ENCODE measurements at regions not wholly inside any gene's neighbourhood (a gene's known extent, or its start where the extent isn't known, plus 50 kb on each side); places are given as distances from the start of the nearest gene placed in this dataset.

DNA sequence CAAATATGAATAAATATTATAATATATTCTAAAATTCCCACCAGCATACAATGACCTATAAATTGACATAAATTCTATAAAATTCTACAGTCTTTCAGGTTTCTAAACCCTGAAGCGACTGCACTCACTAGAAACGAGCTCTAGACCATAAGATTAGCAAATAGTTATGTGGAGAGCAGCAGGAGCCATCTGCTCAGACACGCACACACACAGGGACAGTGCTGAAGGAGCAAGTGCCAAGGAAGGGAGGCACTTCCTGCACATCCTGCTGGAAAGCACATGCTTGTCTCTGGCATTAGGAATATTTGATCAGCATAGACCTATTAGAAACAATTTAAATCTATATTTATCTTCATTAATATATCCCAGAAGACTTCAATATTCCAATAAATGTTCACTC lies 713.9 kb upstream of the CDH2 start:
- H3K4me1 ChIP-seq (ENCODE audit: low read depth, poor library complexity, severe bottlenecking): no peaks in the 10 kb centered on the region
- no peaks in the 10 kb centered on the region for H3K27me3 ChIP-seq (ENCODE audit: insufficient read depth, low read depth)
- no peak overlapping the region for H3K27ac ChIP-seq
- H4K20me1 ChIP-seq (ENCODE audit: insufficient read depth): no peaks in the 10 kb centered on the region
- no peaks in the 10 kb centered on the region for H3K79me2 ChIP-seq (ENCODE audit: insufficient read depth, low read depth)
- no peak overlapping the region for H3K9ac ChIP-seq
- no peak overlapping the region for H2AFZ ChIP-seq (ENCODE audit: low read depth)
- no peak overlapping the region for H3K4me3 ChIP-seq (IDR thresholded peaks at IDR 0.05; ENCODE audit: insufficient read depth, low read depth, low read length)
- H3K36me3 ChIP-seq (ENCODE audit: insufficient read depth): no peaks in the 10 kb centered on the region
- TF ChIP-seq, protein P1, sequence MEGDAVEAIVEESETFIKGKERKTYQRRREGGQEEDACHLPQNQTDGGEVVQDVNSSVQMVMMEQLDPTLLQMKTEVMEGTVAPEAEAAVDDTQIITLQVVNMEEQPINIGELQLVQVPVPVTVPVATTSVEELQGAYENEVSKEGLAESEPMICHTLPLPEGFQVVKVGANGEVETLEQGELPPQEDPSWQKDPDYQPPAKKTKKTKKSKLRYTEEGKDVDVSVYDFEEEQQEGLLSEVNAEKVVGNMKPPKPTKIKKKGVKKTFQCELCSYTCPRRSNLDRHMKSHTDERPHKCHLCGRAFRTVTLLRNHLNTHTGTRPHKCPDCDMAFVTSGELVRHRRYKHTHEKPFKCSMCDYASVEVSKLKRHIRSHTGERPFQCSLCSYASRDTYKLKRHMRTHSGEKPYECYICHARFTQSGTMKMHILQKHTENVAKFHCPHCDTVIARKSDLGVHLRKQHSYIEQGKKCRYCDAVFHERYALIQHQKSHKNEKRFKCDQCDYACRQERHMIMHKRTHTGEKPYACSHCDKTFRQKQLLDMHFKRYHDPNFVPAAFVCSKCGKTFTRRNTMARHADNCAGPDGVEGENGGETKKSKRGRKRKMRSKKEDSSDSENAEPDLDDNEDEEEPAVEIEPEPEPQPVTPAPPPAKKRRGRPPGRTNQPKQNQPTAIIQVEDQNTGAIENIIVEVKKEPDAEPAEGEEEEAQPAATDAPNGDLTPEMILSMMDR (conservative IDR thresholded peaks at IDR 0.05; ENCODE audit: low read depth, low read length): no peak
- H3K4me2 ChIP-seq: no peak overlapping the region

DNA sequence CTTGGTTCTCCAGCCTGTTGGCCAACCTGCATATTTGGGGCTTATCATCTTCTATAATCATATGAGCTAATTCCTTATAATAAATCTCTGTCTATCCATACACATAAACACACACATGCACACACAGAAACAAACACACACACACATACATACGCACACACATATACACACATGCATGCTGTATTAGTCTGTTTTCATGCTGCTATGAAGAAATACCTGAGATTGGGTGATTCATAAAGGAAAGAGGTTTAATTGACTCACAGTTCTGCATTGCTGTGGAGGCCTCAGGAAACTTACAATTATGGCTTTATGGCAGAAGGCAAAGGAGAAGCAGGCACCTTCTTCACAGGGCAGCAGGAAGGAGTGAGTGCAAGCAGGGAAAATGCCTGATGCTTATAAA lies 707.4 kb upstream of the CDH2 start:
- H3K9ac ChIP-seq: no peak overlapping the region
- TF ChIP-seq, protein P1 (conservative IDR thresholded peaks at IDR 0.05; ENCODE audit: low read depth, low read length): no peak
- no peaks in the 10 kb centered on the region for H3K27me3 ChIP-seq (ENCODE audit: insufficient read depth, low read depth)
- no peak overlapping the region for H3K27ac ChIP-seq
- H3K79me2 ChIP-seq (ENCODE audit: insufficient read depth, low read depth): no peaks in the 10 kb centered on the region
- no peak overlapping the region for H3K4me2 ChIP-seq
- H3K36me3 ChIP-seq (ENCODE audit: insufficient read depth): no peaks in the 10 kb centered on the region
- no peak overlapping the region for H2AFZ ChIP-seq (ENCODE audit: low read depth)
- no peaks in the 10 kb centered on the region for H4K20me1 ChIP-seq (ENCODE audit: insufficient read depth)
- no peaks in the 10 kb centered on the region for H3K4me1 ChIP-seq (ENCODE audit: low read depth, poor library complexity, severe bottlenecking)
- H3K4me3 ChIP-seq (IDR thresholded peaks at IDR 0.05; ENCODE audit: insufficient read depth, low read depth, low read length): no peak overlapping the region

- TF ChIP-seq, protein P1 (conservative IDR thresholded peaks at IDR 0.05; ENCODE audit: low read depth, low read length): no peak
- Histone ChIP-seq H3K4me2 (no peak overlapping the region), H4K20me1 (ENCODE audit: insufficient read depth) (no peaks in the 10 kb centered on the region), H3K79me2 (ENCODE audit: insufficient read depth, low read depth) (no peaks in the 10 kb centered on the region), H3K27ac (no peak overlapping the region), H3K27me3 (ENCODE audit: insufficient read depth, low read depth) (no peaks in the 10 kb centered on the region), H3K4me3 (IDR thresholded peaks at IDR 0.05; ENCODE audit: insufficient read depth, low read depth, low read length) (no peak overlapping the region), H3K4me1 (ENCODE audit: low read depth, poor library complexity, severe bottlenecking) (no peaks in the 10 kb centered on the region), H3K9ac (no peak overlapping the region), H2AFZ (ENCODE audit: low read depth) (no peak overlapping the region), H3K36me3 (ENCODE audit: insufficient read depth) (no peaks in the 10 kb centered on the region)
Measured at GRCh38 chr18:28880856-28881255, 703.9 kb upstream of the CDH2 start.

DNA sequence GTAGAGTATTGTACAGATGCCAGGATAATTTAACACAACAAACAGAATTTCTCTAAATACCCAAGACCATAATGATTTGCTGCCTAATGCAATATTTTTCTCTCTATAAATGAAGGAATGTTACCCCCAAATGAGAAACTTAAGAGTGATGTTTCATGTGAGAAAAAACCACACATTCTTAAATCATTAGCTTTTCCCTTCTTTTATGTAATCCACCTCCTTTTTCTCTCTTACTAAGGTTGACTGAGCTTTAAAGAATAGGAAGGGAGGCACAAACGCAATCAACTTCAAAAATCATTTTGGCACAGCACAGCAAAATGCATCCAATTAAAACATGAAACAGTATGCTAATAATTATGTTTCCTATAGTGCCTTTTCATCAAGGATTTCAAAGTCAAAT lies 698.1 kb upstream of the CDH2 start:
- no peak overlapping the region for H2AFZ ChIP-seq (ENCODE audit: low read depth)
- no peaks in the 10 kb centered on the region for H3K4me1 ChIP-seq (ENCODE audit: low read depth, poor library complexity, severe bottlenecking)
- H3K36me3 ChIP-seq (ENCODE audit: insufficient read depth): no peaks in the 10 kb centered on the region
- H3K27me3 ChIP-seq (ENCODE audit: insufficient read depth, low read depth): no peaks in the 10 kb centered on the region
- no peaks in the 10 kb centered on the region for H3K79me2 ChIP-seq (ENCODE audit: insufficient read depth, low read depth)
- H3K27ac ChIP-seq: no peak overlapping the region
- TF ChIP-seq, protein P1 (conservative IDR thresholded peaks at IDR 0.05; ENCODE audit: low read depth, low read length): no peak
- H3K9ac ChIP-seq: no peak overlapping the region
- H3K4me2 ChIP-seq: no peak overlapping the region
- H3K4me3 ChIP-seq (IDR thresholded peaks at IDR 0.05; ENCODE audit: insufficient read depth, low read depth, low read length): no peak overlapping the region
- no peaks in the 10 kb centered on the region for H4K20me1 ChIP-seq (ENCODE audit: insufficient read depth)

DNA sequence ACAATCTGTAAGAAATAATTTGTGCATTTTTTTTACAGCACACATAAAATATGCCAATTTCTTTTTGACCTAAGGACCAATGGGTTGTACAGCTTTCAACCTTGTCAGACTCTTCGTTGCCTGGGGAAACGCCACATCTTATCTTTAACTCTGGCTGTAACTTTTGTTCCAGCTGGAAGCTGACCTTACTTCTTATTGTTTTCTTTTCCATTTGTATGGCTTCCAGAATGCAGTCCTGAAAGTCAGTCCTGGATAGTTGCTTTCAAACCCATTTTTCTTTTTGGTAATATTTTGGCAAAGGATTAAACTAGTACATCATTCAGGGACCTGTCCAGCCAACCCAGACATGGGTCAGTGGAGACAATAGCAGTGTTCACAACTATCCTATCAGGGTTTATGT lies 686.5 kb upstream of the CDH2 start:
- no peaks in the 10 kb centered on the region for H3K27me3 ChIP-seq (ENCODE audit: insufficient read depth, low read depth)
- no peak overlapping the region for H3K4me3 ChIP-seq (IDR thresholded peaks at IDR 0.05; ENCODE audit: insufficient read depth, low read depth, low read length)
- TF ChIP-seq, protein P1 (conservative IDR thresholded peaks at IDR 0.05; ENCODE audit: low read depth, low read length): no peak
- no peaks in the 10 kb centered on the region for H3K79me2 ChIP-seq (ENCODE audit: insufficient read depth, low read depth)
- no peak overlapping the region for H3K4me2 ChIP-seq
- no peaks in the 10 kb centered on the region for H3K4me1 ChIP-seq (ENCODE audit: low read depth, poor library complexity, severe bottlenecking)
- no peaks in the 10 kb centered on the region for H3K36me3 ChIP-seq (ENCODE audit: insufficient read depth)
- H3K27ac ChIP-seq: no peak overlapping the region
- H2AFZ ChIP-seq (ENCODE audit: low read depth): no peak overlapping the region
- H3K9ac ChIP-seq: no peak overlapping the region
- H4K20me1 ChIP-seq (ENCODE audit: insufficient read depth): no peaks in the 10 kb centered on the region
